Stimulated activated CD8-positive, alpha-beta memory T cell treated with anti-CD3 and anti-CD28 coated beads, Interleukin-4, amount 100 ng/mL, for 48 hours (primary cell): ENCODE measurements at regions not wholly inside any gene's neighbourhood (a gene's known extent, or its start where the extent isn't known, plus 50 kb on each side); places are given as distances from the start of the nearest gene placed in this dataset.

Experiments
- DNase-seq: peaks from one replicate; pipeline ENCODE4 v3.0.0-alpha.2; 2020

DNA sequence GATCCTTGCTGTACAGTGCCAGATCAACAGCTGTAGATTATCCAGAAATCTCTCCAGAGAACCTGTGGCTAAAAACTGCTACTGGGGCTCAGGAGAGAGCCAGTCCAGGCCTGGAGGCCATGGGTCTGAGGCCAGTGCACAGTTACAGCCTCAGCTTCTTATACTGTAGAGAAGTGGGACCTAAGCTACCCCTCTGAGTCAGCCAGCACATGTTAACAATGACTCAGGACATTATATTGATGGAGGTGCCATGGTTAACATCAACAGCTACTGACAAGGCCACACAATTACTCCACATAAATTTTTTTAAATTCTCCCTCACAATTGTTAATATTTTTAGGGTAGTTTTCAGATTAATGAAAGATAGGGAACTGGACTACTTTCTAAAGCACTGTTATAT is 138.5 kb downstream of the RBM26 start:
- no peak for DNase-seq

DNA sequence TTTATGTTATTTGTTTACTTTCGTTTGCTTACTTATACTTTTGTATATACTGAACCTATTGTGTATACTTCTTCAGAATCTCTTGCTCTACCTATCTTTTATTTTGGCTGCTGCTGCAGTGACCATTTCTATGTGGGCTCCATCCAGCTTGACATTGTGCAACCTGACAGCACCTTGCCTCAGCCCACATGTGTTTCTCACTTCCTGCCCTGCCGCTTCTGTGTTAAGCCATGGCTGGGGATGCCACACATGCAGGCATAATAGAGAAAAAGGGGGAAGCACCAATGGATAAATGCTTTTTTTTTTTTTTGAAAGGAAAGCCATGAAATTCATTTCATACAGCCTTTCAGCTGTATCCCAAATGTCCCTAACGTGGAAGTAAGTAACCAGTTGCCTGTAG is 147.6 kb downstream of the RBM26 start:
- DNase-seq = no peak

DNA sequence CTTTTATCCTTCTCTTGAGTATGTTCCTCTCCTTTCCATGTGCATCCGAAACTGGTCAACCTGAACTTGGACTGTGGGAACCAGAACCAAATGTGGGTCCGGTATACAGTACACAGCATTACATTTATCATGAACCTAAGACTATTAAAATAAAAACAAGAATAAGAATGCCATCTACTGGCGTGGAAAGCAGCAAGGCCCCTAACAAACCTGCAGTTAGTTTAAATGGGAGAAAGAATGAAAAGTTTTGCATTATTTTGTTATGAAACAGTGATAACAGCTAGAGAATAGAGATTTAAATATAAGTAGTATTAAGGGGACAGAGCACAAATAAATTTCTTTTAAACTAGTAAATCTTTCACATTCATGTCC is 159.5 kb downstream of the RBM26 start:
- DNase-seq = no peak

DNA sequence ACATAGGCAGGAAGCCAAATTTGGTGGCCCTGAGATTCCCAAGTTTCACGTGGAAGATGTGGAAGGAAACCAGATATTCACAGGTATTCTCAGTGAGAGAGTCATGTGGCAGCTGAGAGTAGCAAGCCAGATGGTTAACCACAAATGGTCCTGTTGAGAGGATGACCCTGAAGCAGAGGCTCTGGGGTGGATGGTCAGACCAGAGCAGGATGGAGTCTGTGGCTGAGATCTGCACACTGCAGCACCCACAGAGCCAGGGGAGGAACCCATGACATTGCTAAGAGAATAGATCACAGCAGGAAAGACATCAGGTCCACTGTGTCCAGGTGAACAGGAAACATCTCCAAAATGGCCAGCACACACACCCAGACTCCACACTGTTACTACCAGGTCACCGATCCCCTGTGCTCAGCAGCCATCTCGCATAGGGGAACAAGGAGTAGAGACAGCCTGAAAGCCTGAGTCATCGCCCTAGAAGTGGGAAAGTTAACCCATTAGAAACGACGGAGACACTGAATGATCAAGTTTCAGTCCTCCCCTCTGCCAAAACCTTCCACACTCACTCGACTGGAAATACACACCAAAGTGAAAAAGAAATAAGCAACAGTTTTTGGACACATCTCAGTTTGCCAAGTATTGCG is 160.0 kb downstream of the RBM26 start:
- DNase-seq = no peak

DNA sequence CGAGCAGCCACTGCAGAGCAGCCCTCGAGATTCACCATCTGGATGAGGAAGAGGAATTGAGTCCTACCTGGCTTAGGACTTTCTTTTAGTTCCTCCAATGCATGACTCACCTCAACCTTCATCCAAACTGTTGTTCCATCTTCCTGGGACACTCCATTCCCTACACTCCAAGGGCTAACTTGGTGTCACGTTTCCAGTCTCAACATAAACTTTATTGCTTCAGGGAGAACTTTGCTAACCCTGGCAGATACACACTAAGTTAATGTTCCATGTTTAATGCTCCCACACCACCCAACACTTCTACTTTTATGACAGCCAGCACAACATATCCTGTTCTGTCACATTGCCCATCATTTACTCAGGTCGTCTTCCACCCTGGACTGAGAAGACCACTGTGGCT is 164.4 kb downstream of the RBM26 start:
- DNase-seq = no peak

DNA sequence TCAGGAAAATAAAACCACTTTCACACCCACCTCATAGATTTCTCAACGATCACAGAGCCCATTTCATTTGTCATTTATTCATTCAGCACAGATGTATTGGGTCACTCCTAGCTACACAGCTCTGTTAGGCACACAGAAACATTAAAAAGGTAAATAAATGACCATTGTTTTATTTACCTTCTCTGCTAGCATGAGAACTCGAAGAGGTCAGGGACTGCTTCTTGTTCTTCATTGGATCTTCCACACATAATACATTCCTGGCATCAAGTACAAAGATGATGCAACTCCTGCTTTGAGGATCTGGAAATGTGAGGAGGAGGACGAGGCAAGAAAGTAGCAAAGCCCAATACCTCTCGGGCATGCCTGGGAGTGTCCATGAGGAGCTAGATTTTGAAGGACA is 168.1 kb downstream of the RBM26 start:
- DNase-seq = no peak

DNA sequence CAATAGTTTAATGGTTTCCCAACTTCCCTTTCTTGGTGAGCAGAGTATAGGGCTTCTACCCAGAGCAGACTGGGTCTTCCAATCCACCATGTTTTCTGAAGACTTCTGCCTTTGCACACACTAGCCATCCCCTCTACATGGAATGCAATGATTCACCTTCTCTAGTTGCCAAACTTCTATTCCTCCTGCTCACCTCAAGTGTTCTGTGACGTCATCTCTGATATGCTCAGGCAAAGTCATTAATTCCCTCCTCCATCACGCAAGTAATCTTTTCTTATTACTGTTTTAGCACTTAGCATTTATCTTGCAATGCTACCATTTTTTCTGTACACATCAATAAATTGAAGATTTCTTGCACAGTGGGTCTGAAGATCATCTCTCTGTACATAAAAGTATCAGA is 174.2 kb downstream of the RBM26 start:
- DNase-seq = no peak

DNA sequence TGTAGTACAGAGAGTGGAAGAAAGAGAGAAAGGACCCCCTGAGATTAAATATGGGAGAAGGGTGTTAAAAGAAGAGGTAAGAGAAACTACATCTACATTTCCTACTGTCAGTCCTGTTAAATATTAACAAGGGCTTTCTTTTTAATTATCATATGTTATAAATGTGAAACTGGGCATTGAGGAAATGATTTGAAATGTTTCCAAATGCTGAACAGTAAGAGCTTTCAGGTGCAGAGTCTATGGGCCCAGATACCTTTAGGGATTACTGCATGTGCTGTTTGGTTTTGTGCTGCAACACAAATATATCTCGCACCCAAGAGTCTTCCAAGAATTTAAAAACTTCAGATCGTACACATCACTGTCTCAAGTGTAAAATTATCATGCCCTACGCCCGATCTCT is 176.3 kb downstream of the RBM26 start:
- no peak for DNase-seq

DNA sequence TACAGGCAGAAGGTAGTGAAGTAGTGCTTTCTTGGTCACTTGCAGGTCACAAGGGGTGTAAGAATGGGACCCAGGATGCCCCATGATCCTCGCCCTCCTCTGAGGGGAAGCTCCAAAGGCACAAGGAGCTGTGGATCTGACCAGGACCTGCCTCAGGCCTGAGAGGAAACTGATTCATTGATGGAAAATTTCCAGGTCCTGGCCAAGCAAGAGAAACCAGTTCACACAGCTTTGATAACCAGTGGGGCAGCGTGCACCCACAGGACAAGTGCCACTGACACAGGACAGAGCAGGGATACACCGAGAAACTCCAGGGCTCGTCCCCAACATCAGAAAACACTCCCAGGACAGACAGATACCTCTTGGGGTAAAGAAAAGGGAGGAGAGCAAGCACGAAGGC is 177.1 kb downstream of the RBM26 start:
- DNase-seq = no peak

DNA sequence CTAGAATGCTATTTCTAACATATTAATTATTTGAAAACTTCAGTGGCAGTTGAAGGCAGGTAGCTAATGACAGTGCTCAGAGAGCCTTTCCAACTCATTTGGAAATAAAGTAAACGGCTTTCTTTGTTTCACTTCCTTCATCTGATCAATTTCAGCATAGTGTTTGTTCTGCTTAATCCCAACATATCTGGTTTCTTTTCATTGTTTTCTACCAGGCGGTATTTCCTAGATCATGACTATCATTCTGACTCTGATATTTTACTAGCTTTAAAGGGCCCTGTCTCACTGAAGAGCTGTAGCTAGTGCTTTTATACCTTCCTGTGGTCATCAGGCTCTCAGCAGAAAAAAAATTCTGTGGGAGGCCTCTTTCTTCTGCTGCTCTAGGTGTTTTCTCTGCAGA is 178.6 kb downstream of the RBM26 start:
- DNase-seq = no peak

DNA sequence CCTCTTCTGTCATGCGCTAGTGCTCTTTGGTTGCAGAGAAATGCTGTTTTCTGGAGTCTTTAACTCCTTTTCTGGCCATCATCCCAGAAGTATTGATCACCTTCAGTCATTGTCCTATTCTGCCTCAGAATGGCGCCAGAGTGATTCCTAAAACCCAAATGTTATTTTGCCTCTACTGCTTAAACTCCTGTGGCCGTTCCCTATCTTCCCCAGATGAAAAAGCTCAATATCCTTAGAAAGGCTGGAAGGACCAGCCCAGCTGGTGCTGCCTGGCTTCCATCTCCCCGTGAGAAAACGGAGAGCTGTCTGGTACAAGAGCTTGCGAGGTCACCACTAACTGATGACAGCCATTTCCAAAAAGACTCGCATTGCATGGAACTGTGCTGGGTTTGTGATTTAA is 179.1 kb downstream of the RBM26 start:
- DNase-seq = no peak

DNA sequence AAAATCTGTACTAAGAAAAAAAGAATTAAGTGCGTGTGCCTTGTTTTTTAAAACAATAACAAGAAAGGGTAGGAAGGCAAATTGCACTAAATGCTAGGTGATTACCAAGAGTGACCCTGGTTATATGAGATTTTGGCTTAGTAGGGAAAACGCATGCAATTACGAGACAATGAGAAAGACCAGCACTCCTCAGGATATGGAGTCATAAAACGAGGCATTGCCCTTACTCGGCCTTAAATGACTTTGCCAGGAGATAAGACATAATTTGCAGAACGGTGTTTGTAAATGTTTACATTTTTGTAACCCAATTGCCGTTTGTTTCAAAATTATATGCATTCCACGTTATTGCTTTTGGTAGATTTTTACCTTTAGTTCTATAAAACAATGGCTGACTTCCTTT is 179.8 kb downstream of the RBM26 start:
- no peak for DNase-seq

DNA sequence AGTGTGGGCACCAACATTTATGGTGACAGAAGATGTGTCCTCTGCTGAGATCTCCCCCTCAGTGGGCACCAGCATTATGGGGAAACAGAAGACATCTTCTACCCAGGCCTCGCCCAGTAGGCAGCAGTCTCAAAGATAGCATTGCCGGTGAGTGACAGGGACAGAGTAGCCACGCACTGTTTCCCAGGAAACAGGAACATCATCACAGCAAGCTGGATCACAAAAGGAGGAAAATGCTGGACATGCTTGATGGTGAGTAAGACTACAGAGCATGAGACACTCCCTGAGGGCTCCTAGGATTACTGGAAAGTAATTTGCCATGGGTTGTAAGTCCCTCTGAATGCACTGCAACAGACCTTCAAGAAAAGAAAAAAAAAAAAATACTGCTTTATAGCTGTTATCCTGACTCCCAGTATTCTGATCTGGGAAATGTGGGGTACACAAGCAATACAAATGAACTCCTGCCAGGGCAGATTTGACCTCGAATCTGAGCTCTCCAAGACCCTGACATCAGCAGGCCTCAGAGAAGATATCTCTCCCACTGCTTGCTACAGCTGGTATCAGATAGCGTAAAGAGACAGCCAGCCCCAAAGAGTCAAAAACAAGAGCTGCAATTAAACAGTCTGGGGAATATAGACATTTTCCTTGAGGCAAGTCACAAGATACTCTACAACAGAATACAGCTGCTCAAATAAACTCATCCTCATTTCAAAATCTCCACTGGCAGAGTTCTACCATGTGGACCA is 180.4 kb downstream of the RBM26 start:
- DNase-seq = no peak

DNA sequence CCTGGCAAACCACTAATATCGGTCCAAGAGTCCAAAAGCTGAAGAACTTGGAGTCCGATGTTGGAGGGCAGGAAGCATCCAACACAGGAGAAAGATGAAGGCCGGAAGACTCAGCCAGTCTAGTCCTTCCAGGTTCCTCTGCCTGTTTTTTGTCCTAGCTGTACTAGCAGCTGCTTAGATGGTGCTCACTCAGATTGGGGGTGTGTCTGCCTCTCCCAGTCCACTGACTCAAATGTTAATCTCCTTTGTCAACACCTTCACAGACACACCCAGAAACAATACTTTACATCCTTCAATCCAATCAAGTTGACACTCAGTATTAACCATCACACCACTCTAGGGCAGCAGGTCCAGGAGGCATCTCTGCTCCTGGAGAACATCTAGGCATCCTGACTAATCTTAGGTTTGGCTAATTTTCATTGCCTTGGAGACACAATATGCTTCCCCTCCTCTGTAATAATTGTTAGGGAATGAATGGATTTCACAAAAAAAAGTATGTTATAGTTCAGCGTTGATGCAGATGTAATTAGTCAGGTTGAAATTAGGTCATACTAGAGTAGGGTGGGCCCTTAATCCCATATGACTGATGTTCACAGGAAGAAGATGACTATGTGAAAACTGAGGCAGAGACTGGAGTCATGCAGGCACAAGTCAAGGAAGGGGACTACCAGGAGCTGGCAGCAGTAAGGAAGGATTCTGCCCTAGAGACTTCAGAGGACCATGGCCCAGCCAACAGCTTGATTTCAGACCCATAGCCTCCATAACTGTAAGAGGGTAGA is 183.4 kb downstream of the RBM26 start:
- no peak for DNase-seq

DNA sequence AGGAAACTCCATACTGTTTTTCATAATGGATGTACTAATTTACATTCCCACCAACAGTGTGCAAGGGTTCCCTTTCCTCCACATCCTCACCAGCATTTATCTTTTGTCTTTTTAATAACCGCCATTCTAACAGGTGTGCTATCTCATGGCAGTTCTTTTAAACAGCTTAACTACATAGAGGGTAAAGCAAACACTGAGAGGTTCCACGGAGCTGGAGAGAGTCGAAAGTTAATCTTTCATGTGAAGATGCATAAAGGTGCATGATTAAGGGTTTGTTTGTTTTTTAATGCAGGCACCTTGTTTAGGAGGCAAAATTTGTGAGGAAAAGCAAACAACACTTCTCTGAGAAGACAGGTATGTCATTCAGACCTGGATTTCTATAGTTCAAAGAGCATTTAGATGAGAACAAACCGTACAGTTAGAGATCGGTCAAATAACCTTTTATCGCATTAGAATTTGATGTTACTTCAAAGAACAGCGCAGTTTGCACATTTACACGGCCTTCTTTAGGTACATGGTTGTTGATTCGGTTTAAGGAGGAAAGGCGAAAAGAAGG is 193.9 kb downstream of the RBM26 start:
- DNase-seq = no peak

DNA sequence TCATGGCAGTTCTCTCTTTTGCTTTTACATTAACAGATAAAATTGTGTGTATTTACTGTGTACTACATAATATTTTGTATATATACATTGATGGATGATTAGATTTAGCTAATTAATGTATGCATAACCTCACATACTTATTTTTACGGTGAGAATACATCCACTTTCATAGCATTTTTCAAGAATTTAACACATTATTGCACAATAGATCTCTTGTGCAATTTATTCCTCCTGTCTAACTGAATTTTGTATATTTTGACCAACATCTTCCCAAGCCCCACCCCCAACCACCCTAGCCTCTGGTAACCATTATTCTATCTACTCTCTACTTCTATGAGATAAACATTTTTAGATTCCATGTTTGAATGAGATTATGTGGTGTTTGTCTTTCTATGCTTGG is 194.7 kb downstream of the RBM26 start:
- no peak for DNase-seq

DNA sequence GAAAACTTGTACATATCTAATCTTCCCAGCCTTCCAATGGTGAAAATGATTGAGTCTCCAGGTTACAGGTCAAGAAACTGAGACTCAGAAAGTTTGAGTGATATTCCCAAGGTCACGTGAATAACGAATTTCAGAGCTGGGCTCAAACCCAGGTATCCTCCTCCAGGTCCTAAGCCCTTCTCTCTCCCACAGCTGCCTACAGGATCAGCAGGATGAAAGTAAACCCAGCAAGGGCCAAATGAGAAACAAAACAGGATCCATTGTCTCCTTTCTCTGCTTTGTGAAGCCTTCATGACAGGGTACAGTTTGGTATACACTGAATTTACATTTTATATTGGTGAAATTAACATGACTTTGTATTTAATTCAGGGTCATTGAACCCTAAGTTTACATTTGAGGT is 208.1 kb downstream of the RBM26 start:
- no peak for DNase-seq

DNA sequence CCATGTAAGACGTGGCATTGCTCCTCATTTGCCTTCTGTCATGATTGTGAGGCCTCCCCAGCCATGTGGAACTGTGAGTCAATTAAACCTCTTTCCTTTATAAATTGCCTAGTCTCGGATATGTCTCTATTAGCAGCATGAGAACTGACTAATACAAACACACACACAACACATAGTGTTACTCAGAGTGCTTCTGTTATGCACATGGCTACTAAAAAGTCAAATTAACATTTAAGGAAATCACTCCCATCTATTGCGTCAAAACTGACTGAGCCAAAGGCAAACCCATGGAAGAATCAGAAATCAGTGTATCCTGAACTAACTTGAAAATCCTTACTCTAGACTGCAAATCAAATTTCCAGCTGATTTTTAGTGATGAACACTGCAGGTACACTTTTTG is 209.2 kb downstream of the RBM26 start:
- DNase-seq = no peak

DNA sequence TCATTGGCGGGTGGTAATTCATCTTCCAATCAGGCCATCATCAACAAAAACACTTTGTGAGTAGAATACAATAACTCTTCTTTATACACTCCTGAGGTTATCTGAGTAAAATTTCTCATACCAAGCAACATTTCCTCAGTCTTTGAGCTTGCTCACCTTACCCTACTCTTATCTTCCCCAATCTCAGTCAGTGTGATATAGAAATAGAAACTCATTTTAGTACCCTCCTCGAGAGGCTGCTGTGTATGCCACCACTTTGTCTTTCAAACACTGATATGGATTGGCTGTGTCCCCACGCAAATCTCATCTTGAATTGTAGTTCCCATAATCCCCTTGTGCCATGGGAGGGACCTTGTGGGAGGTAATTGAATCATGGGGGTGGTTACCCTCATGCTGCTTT is 209.7 kb downstream of the RBM26 start:
- peak; percentile 24 for DNase-seq

DNA sequence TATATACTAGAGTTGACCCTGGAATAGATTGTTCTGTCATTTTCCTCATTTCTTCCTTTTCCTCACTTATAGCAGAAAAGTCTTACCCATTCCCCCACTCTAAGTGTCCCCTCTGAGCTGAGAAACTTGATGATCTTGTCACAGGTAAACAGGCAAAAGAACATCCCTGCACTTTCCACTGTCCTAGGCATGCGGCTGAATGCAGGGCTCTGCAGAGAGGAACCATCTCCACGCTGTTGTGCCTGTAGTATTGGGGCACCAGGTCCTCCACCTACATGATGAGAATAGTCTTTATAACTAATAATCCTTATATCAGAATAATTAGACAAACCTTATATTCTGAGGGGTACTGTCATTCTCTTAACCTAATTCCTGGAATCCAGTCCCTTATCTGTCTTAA is 211.3 kb downstream of the RBM26 start:
- DNase-seq = no peak

DNA sequence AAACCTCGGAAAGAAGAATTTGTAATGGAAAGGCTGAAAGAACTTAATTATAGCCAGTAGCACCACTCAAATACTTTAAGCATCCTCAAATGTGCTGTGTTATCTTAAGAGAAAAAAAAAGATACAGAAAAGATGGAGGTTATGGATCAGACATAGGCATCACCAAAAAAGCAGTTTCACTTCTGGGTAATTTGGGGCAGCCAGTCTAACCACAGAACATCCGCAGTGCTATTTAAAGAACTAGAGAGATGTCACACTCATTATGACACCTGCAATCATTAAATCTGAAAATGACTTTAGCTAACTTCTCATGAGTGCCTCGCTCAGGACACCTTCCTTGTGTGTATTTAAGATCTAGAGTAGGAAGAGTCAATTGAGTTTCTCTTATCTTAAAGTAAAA is 211.8 kb downstream of the RBM26 start:
- DNase-seq = peak; percentile 41

DNA sequence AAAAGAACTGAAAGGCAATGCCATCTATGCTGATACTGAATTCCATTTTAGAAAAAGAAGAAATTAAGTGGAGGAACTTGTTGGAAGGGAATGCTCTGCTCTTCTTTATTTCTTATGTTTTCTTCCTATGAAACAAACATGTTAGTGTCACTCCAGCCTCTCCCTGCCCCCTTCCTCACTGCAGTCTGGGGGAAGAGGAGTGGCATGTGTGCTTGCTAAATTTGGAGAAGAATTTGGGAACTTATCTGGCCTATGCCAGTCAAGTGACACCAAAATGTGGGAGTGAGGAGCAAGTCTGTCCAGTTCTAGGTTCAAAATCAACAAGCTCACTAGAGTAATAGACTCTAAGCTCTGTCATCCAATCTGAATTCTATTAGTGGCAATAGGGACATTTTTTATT is 214.6 kb downstream of the RBM26 start:
- no peak for DNase-seq

DNA sequence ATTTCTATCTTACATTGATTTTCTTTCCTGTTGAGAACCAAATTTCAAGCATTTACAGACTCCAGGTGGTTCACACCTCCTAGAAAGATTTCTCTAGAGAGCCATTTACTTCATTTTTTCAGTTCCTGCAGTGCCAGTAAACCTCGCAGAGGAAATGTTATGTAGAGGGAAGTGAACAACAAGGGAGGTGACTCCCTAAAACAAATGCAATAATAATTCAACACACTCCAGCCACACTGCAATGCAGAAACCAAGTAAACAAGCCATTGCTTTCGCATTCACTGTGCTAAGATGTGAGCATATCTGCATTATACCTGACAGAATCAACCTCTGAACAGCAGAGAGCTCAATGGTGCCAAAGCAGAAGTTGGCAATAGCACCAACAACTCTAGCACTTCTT is 215.1 kb downstream of the RBM26 start:
- no peak for DNase-seq
